Stimulated activated CD4-positive, alpha-beta T cell treated with anti-CD3 and anti-CD28 coated beads, TNF-alpha, amount 100 ng/mL, for 1 hour (primary cell): ENCODE measurements at regions not wholly inside any gene's neighbourhood (a gene's known extent, or its start where the extent isn't known, plus 50 kb on each side); places are given as distances from the start of the nearest gene placed in this dataset.
"Not testable (repeated sequence)": the region's sequence is repeated elsewhere in the genome, so short reads cannot be mapped to it uniquely, and the experiment has no call there.

Source experiments
- DNase-seq, 3 donors: peaks; one replicate each; pipeline ENCODE4 v3.0.0-alpha.2; 2020; ENCODE audit warnings: low read depth in 3 of 3, low spot score in 1 of 3

GRCh38 chr4:101730291-101731117 lies 60.0 kb upstream of the BANK1 start:
- DNase-seq: peak in 1 of 3 donors; percentile 7

GRCh38 chr4:101727238-101727637 lies 63.3 kb upstream of the BANK1 start:
- DNase-seq: no peak

- no peak for DNase-seq
Measured at GRCh38 chr4:101724093-101724492, 66.4 kb upstream of the BANK1 start.

GRCh38 chr4:101718810-101719209 lies 71.7 kb upstream of the BANK1 start:
- DNase-seq: no peak

- no peak for DNase-seq
Measured at GRCh38 chr4:101711590-101712260, 78.8 kb upstream of the BANK1 start.

- no peak for DNase-seq
Measured at GRCh38 chr4:101710806-101711205, 79.7 kb upstream of the BANK1 start.

- DNase-seq: no peak
Measured at GRCh38 chr4:101708293-101709039, 82.1 kb upstream of the BANK1 start.

- DNase-seq: no peak
Measured at GRCh38 chr4:101707596-101707995, 82.9 kb upstream of the BANK1 start.

- no peak for DNase-seq
Measured at GRCh38 chr4:101706535-101707057, 83.9 kb upstream of the BANK1 start.

- DNase-seq: no peak
Measured at GRCh38 chr4:101701551-101701950, 89.0 kb upstream of the BANK1 start.

- DNase-seq: no peak
Measured at GRCh38 chr4:101699441-101700124, 90.9 kb upstream of the BANK1 start.

GRCh38 chr4:101697266-101697665 lies 93.3 kb upstream of the BANK1 start:
- DNase-seq: no peak

GRCh38 chr4:101696276-101697010 lies 94.1 kb upstream of the BANK1 start:
- no peak for DNase-seq

GRCh38 chr4:101695176-101695575 lies 95.4 kb upstream of the BANK1 start:
- no peak for DNase-seq

GRCh38 chr4:101694403-101694802 lies 96.1 kb upstream of the BANK1 start:
- not testable (repeated sequence) for DNase-seq

- no peak for DNase-seq
Measured at GRCh38 chr4:101693842-101694398, 96.6 kb upstream of the BANK1 start.

- no peak for DNase-seq
Measured at GRCh38 chr4:101689220-101689619, 101.3 kb upstream of the BANK1 start.

GRCh38 chr4:101685126-101685525 lies 105.4 kb upstream of the BANK1 start:
- no peak for DNase-seq

- no peak for DNase-seq
Measured at GRCh38 chr4:101682946-101683345, 107.6 kb upstream of the BANK1 start.

GRCh38 chr4:101678180-101678579 lies 112.3 kb upstream of the BANK1 start:
- DNase-seq: no peak
